ENCODE measurements at regions not wholly inside any gene's neighbourhood (a gene's known extent, or its start where the extent isn't known, plus 50 kb on each side); places are given as distances from the start of the nearest gene placed in this dataset.

DNA sequence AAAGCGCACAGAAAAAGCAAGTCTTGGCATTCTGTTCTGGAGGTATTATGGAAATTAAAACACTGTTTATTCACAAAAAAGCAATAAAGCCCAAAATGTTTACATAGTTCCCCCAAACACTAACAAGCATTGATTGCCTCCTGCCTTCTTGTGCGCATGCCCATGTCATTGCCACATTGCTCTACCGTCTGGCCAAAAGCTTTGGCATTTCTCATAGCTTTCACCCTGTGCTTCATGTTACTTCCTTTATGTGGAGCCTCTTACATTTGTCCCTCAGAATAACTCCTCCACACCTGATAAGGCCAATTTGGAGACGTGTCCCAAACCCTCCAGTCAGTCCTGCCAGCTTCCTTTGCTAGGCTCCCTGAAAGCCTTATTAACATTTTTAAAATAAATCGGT lies 680.8 kb downstream of the GBE1 start:
- H3K27me3 ChIP-seq (ENCODE audit: control insufficient read depth in 4 of 4, insufficient read depth in 4 of 4, low read length in 3 of 4) = no peaks in the 10 kb centered on the region
- no peak overlapping the region for H3K27ac ChIP-seq (ENCODE audit: low read depth in 1 of 2, low read length in 2 of 2)
- peaks cover 0 to 5% (median 3%) of the 10 kb centered on the region in 4 donors for H3K4me1 ChIP-seq (ENCODE audit: control insufficient read depth in 4 of 4, insufficient read depth in 4 of 4, low read length in 3 of 4)
- H3K9ac ChIP-seq (ENCODE audit: low read depth in 1 of 2, low read length in 2 of 2) = no peak overlapping the region
- no peak overlapping the region for H3K4me3 ChIP-seq (ENCODE audit: low read depth in 1 of 3, low read length in 3 of 3)
- no peaks in the 10 kb centered on the region for H3K36me3 ChIP-seq (ENCODE audit: control insufficient read depth in 4 of 4, insufficient read depth in 3 of 4, low read depth in 1 of 4, low read length in 3 of 4)
- 50% methylated on average over 5 of the region's 5 CpGs for WGBS
- TF ChIP-seq, protein P1, sequence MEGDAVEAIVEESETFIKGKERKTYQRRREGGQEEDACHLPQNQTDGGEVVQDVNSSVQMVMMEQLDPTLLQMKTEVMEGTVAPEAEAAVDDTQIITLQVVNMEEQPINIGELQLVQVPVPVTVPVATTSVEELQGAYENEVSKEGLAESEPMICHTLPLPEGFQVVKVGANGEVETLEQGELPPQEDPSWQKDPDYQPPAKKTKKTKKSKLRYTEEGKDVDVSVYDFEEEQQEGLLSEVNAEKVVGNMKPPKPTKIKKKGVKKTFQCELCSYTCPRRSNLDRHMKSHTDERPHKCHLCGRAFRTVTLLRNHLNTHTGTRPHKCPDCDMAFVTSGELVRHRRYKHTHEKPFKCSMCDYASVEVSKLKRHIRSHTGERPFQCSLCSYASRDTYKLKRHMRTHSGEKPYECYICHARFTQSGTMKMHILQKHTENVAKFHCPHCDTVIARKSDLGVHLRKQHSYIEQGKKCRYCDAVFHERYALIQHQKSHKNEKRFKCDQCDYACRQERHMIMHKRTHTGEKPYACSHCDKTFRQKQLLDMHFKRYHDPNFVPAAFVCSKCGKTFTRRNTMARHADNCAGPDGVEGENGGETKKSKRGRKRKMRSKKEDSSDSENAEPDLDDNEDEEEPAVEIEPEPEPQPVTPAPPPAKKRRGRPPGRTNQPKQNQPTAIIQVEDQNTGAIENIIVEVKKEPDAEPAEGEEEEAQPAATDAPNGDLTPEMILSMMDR (IDR thresholded peaks at IDR 0.05; ENCODE audit: low read depth, low read length, missing input control) = no peak
- TF ChIP-seq HNF4A (conservative IDR thresholded peaks at IDR 0.05) (peak in 1 of 2 donors; percentile 22), EGR1 (IDR thresholded peaks at IDR 0.05; ENCODE audit: low read depth in 2 of 2) (no peak), GABPA (IDR thresholded peaks at IDR 0.05 in 1 of 2, conservative IDR thresholded peaks at IDR 0.05 in 1 of 2) (no peak), YY1 (IDR thresholded peaks at IDR 0.05) (no peak), HNF4G (IDR thresholded peaks at IDR 0.05) (no peak), TAF1 (conservative IDR thresholded peaks at IDR 0.05) (no peak), RXRA (IDR thresholded peaks at IDR 0.05) (peak in 1 of 2 donors; percentile 7), NR2F2 (IDR thresholded peaks at IDR 0.05) (no peak), RAD21 (IDR thresholded peaks at IDR 0.05) (peak in 1 of 2 donors; percentile 8), JUND (IDR thresholded peaks at IDR 0.05) (no peak)
- TF ChIP-seq, protein P2, sequence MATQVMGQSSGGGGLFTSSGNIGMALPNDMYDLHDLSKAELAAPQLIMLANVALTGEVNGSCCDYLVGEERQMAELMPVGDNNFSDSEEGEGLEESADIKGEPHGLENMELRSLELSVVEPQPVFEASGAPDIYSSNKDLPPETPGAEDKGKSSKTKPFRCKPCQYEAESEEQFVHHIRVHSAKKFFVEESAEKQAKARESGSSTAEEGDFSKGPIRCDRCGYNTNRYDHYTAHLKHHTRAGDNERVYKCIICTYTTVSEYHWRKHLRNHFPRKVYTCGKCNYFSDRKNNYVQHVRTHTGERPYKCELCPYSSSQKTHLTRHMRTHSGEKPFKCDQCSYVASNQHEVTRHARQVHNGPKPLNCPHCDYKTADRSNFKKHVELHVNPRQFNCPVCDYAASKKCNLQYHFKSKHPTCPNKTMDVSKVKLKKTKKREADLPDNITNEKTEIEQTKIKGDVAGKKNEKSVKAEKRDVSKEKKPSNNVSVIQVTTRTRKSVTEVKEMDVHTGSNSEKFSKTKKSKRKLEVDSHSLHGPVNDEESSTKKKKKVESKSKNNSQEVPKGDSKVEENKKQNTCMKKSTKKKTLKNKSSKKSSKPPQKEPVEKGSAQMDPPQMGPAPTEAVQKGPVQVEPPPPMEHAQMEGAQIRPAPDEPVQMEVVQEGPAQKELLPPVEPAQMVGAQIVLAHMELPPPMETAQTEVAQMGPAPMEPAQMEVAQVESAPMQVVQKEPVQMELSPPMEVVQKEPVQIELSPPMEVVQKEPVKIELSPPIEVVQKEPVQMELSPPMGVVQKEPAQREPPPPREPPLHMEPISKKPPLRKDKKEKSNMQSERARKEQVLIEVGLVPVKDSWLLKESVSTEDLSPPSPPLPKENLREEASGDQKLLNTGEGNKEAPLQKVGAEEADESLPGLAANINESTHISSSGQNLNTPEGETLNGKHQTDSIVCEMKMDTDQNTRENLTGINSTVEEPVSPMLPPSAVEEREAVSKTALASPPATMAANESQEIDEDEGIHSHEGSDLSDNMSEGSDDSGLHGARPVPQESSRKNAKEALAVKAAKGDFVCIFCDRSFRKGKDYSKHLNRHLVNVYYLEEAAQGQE (IDR thresholded peaks at IDR 0.05) = no peak
- TF ChIP-seq, protein P3, sequence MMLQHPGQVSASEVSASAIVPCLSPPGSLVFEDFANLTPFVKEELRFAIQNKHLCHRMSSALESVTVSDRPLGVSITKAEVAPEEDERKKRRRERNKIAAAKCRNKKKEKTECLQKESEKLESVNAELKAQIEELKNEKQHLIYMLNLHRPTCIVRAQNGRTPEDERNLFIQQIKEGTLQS (IDR thresholded peaks at IDR 0.05) = no peak
- TF ChIP-seq, protein P4, sequence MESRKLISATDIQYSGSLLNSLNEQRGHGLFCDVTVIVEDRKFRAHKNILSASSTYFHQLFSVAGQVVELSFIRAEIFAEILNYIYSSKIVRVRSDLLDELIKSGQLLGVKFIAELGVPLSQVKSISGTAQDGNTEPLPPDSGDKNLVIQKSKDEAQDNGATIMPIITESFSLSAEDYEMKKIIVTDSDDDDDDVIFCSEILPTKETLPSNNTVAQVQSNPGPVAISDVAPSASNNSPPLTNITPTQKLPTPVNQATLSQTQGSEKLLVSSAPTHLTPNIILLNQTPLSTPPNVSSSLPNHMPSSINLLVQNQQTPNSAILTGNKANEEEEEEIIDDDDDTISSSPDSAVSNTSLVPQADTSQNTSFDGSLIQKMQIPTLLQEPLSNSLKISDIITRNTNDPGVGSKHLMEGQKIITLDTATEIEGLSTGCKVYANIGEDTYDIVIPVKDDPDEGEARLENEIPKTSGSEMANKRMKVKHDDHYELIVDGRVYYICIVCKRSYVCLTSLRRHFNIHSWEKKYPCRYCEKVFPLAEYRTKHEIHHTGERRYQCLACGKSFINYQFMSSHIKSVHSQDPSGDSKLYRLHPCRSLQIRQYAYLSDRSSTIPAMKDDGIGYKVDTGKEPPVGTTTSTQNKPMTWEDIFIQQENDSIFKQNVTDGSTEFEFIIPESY (IDR thresholded peaks at IDR 0.05) = no peak
- TF ChIP-seq, protein P5, sequence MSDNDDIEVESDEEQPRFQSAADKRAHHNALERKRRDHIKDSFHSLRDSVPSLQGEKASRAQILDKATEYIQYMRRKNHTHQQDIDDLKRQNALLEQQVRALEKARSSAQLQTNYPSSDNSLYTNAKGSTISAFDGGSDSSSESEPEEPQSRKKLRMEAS (IDR thresholded peaks at IDR 0.05) = no peak
- H3K9me3 ChIP-seq (ENCODE audit: control insufficient read depth in 4 of 4, low read length in 3 of 4) = no peaks in the 10 kb centered on the region
- no peak for DNase-seq (ENCODE audit: low spot score)

DNA sequence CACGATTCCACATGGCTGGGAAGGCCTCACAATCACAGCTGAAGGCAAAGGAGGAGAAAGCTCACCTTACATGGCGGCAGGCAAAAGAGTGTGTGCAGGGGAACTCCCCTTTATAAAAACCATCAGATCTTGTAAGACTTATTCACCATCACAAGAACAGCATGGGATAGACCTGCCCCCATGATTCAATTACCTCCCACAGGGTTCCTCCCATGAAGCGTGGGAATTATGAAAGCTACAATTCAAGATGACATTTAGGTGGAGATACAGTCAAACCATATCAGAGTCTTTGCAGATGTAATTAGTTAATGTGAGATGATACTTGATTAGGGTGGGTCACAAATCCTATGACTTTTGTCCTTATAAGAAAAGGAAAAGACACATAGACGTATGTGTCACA lies 688.9 kb downstream of the GBE1 start:
- Histone ChIP-seq H3K4me3 (ENCODE audit: low read depth in 1 of 3, low read length in 3 of 3) (no peak overlapping the region), H3K27me3 (ENCODE audit: control insufficient read depth in 4 of 4, insufficient read depth in 4 of 4, low read length in 3 of 4) (no peaks in the 10 kb centered on the region), H3K27ac (ENCODE audit: low read depth in 1 of 2, low read length in 2 of 2) (no peak overlapping the region), H3K36me3 (ENCODE audit: control insufficient read depth in 4 of 4, insufficient read depth in 3 of 4, low read depth in 1 of 4, low read length in 3 of 4) (peaks cover 0 to 6% (median 0%) of the 10 kb centered on the region in 4 donors), H3K4me1 (ENCODE audit: control insufficient read depth in 4 of 4, insufficient read depth in 4 of 4, low read length in 3 of 4) (no peaks in the 10 kb centered on the region), H3K9ac (ENCODE audit: low read depth in 1 of 2, low read length in 2 of 2) (no peak overlapping the region), H3K9me3 (ENCODE audit: control insufficient read depth in 4 of 4, low read length in 3 of 4) (no peaks in the 10 kb centered on the region)
- 80% methylated on average over 4 of the region's 4 CpGs for WGBS
- DNase-seq (ENCODE audit: low spot score) = no peak
- TF ChIP-seq NR2F2 (IDR thresholded peaks at IDR 0.05) (no peak), HNF4G (IDR thresholded peaks at IDR 0.05) (no peak), TAF1 (conservative IDR thresholded peaks at IDR 0.05) (no peak), RAD21 (IDR thresholded peaks at IDR 0.05) (no peak), HNF4A (conservative IDR thresholded peaks at IDR 0.05) (no peak), EGR1 (IDR thresholded peaks at IDR 0.05; ENCODE audit: low read depth in 2 of 2) (no peak), SP1 (IDR thresholded peaks at IDR 0.05) (no peak), FOXA2 (IDR thresholded peaks at IDR 0.05) (no peak), JUND (IDR thresholded peaks at IDR 0.05) (no peak), FOXA1 (IDR thresholded peaks at IDR 0.05) (no peak)
- TF ChIP-seq, protein P1 (IDR thresholded peaks at IDR 0.05; ENCODE audit: low read depth, low read length, missing input control) = no peak
- TF ChIP-seq, protein P2 (IDR thresholded peaks at IDR 0.05) = no peak
